AG10803 (cell line): ENCODE measurements at regions not wholly inside any gene's neighbourhood (a gene's known extent, or its start where the extent isn't known, plus 50 kb on each side); places are given as distances from the start of the nearest gene placed in this dataset.

Source experiments
- DNase-seq: peaks from one replicate; pipeline ENCODE4 v3.0.0; 2010; ENCODE audit warnings: low read depth
- H3K4me3 ChIP-seq: 2 replicates; pipeline ENCODE4 v1.5.1; 2011; ENCODE audit warnings: mild to moderate bottlenecking, low read length, control low read depth
- CTCF ChIP-seq: conservative IDR thresholded peaks from 2 replicates; pipeline ENCODE4 v1.5.1; 2011; ENCODE audit warnings: mild to moderate bottlenecking, low read length, control low read depth, inconsistent platforms

GRCh38 chr20:7820897-7821296 is 119.4 kb downstream of the HAO1 start:
- DNase-seq: no peak
- no peak for TF ChIP-seq CTCF
- no peak overlapping the region for H3K4me3 ChIP-seq

GRCh38 chr20:7822772-7823171 is 117.5 kb downstream of the HAO1 start:
- DNase-seq: no peak
- TF ChIP-seq CTCF: no peak
- no peak overlapping the region for H3K4me3 ChIP-seq

GRCh38 chr20:7828437-7828836 is 111.8 kb downstream of the HAO1 start:
- no peak overlapping the region for H3K4me3 ChIP-seq
- TF ChIP-seq CTCF: no peak
- no peak for DNase-seq

- no peak for DNase-seq
- no peak overlapping the region for H3K4me3 ChIP-seq
- TF ChIP-seq CTCF: no peak
Observed at GRCh38 chr20:7829031-7829430, 111.2 kb downstream of the HAO1 start.

DNA sequence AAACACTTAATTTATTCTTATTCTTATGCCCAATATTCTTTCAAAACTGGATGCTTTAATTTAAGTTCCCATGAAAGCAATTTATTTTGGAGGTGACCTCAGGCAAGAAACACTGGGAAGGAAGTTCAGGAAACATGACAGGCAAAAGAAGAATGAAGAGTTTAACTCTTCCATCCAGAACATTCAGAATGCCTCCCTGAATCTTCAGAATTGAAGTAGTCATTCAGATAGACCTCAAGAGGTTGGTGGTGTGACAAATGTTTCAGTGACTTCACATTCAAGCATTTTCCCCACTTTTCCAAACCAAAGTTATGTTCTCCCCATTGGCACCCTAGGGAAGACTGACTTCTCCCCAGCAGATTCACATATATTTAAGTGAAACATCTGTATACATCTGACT is 110.5 kb downstream of the HAO1 start:
- TF ChIP-seq CTCF: no peak
- DNase-seq: peak; percentile 15
- no peak overlapping the region for H3K4me3 ChIP-seq
